ENCODE measurements at regions not wholly inside any gene's neighbourhood (a gene's known extent, or its start where the extent isn't known, plus 50 kb on each side); places are given as distances from the start of the nearest gene placed in this dataset.

DNA sequence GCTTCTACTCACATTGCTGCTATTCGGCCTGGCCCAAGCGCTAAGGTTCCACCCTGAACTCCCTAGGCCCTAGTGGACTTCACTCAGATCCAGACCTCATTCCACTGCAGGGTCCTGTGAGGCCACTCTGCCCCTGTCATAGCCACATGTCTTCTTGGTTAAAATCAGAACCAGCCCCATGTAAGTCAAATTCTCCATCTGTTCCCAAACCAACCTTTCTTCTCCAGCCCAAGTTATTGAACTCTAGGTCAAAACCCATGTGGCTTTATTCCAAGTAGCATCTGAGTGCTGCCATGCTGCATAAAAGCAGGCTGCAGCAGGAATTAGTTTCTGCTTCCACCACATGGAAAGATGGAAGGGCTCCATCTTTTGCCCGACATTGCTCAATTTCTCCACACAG lies 281.2 kb downstream of the SNX13 start:
- DNase-seq, result no peak
- Histone ChIP-seq H3K4me1 (no peaks in the 10 kb centered on the region), H3K27me3 (no peaks in the 10 kb centered on the region), H3K27ac (no peak overlapping the region), H3K36me3 (no peaks in the 10 kb centered on the region), H3K9me3 (no peaks in the 10 kb centered on the region), H3K4me3 (no peak overlapping the region)
- TF ChIP-seq, protein P1, sequence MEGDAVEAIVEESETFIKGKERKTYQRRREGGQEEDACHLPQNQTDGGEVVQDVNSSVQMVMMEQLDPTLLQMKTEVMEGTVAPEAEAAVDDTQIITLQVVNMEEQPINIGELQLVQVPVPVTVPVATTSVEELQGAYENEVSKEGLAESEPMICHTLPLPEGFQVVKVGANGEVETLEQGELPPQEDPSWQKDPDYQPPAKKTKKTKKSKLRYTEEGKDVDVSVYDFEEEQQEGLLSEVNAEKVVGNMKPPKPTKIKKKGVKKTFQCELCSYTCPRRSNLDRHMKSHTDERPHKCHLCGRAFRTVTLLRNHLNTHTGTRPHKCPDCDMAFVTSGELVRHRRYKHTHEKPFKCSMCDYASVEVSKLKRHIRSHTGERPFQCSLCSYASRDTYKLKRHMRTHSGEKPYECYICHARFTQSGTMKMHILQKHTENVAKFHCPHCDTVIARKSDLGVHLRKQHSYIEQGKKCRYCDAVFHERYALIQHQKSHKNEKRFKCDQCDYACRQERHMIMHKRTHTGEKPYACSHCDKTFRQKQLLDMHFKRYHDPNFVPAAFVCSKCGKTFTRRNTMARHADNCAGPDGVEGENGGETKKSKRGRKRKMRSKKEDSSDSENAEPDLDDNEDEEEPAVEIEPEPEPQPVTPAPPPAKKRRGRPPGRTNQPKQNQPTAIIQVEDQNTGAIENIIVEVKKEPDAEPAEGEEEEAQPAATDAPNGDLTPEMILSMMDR (IDR thresholded peaks at IDR 0.05), result no peak
- no peak for TF ChIP-seq POLR2A (IDR thresholded peaks at IDR 0.05)

- no peak overlapping the region for H3K27ac ChIP-seq
- no peaks in the 10 kb centered on the region for H3K9me3 ChIP-seq
- H3K36me3 ChIP-seq, result no peaks in the 10 kb centered on the region
- no peaks in the 10 kb centered on the region for H3K4me1 ChIP-seq
- no peak overlapping the region for H3K4me3 ChIP-seq
- no peak for DNase-seq
- TF ChIP-seq, protein P1 (IDR thresholded peaks at IDR 0.05), result no peak
- no peak for TF ChIP-seq POLR2A (IDR thresholded peaks at IDR 0.05)
- no peaks in the 10 kb centered on the region for H3K27me3 ChIP-seq
Measured at GRCh38 chr7:17660116-17660515, 280.2 kb downstream of the SNX13 start.

- DNase-seq, result no peak
- no peaks in the 10 kb centered on the region for H3K4me1 ChIP-seq
- H3K27ac ChIP-seq, result no peak overlapping the region
- H3K9me3 ChIP-seq, result no peaks in the 10 kb centered on the region
- H3K4me3 ChIP-seq, result no peak overlapping the region
- no peaks in the 10 kb centered on the region for H3K27me3 ChIP-seq
- no peak for TF ChIP-seq POLR2A (IDR thresholded peaks at IDR 0.05)
- TF ChIP-seq, protein P1 (IDR thresholded peaks at IDR 0.05), result no peak
- no peaks in the 10 kb centered on the region for H3K36me3 ChIP-seq
Measured at GRCh38 chr7:17661982-17662585, 278.2 kb downstream of the SNX13 start.

GRCh38 chr7:17663061-17663675 lies 277.1 kb downstream of the SNX13 start:
- TF ChIP-seq, protein P1 (IDR thresholded peaks at IDR 0.05), result no peak
- TF ChIP-seq POLR2A (IDR thresholded peaks at IDR 0.05), result no peak
- Histone ChIP-seq H3K4me3 (no peak overlapping the region), H3K27me3 (no peaks in the 10 kb centered on the region), H3K4me1 (no peaks in the 10 kb centered on the region), H3K9me3 (no peaks in the 10 kb centered on the region), H3K27ac (no peak overlapping the region), H3K36me3 (no peaks in the 10 kb centered on the region)
- no peak for DNase-seq

- Histone ChIP-seq H3K4me1 (no peaks in the 10 kb centered on the region), H3K36me3 (no peaks in the 10 kb centered on the region), H3K4me3 (no peak overlapping the region), H3K9me3 (no peaks in the 10 kb centered on the region), H3K27me3 (no peaks in the 10 kb centered on the region), H3K27ac (no peak overlapping the region)
- DNase-seq, result no peak
- TF ChIP-seq POLR2A (IDR thresholded peaks at IDR 0.05), result no peak
- TF ChIP-seq, protein P1 (IDR thresholded peaks at IDR 0.05), result no peak
Measured at GRCh38 chr7:17665029-17665428, 275.3 kb downstream of the SNX13 start.
